ENCODE measurements at regions not wholly inside any gene's neighbourhood (a gene's known extent, or its start where the extent isn't known, plus 50 kb on each side); places are given as distances from the start of the nearest gene placed in this dataset.
A peak's percentile ranks its signal among the peaks of the same experiment; 100 is the strongest.

DNA sequence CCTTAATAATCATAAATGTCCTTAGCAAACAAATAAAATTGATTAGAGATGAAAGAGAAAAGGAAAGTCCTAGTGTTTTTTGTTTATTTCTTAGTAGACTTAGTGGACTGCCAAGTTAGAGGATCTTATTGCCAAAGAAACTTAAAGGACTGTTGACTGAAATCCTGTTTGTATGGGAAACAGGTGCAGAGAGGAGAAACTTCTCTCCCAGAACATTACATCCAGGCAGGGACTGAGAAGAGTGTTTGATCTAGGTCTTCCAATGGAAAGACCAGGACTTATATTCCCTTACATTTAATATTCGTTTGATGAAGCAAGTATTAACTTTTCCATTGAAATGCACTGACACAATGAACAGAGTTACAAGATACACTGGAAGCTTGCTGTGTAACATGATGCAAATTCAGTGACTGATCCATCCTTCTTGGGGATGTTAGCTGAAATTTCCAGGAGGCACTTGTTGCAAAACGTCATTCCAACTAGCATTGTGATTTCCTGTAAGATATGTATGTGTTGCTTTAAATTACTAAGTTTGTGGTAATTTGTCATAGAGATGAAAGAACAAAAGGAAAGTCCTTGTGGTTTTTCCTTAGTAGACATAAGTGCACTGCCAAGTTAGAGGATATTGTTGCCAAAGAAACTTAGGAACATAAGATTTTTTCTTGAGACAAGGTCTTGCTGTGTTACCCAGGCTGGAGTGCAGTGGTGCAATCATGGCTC is 505.6 kb downstream of the STIM2 start:
- Histone ChIP-seq H3K4me1 (ENCODE audit: control insufficient read depth, insufficient read depth, low read length) (peaks cover 2% of the 10 kb centered on the region), H3K36me3 (ENCODE audit: control insufficient read depth, insufficient read depth, low read length, severe bottlenecking) (no peaks in the 10 kb centered on the region), H3K9me3 (ENCODE audit: control insufficient read depth, low read length) (no peaks in the 10 kb centered on the region), H3K27me3 (replicated peaks; ENCODE audit: control insufficient read depth, insufficient read depth, low read length) (no peaks in the 10 kb centered on the region), H3K9ac (ENCODE audit: low read length) (no peak overlapping the region), H3K4me3 (ENCODE audit: low read length) (no peak overlapping the region)
- DNase-seq (ENCODE audit: low read depth) = peak; percentile 17

GRCh38 chr4:27368781-27369180 is 508.1 kb downstream of the STIM2 start:
- DNase-seq (ENCODE audit: low read depth) = no peak
- no peak overlapping the region for H3K4me3 ChIP-seq (ENCODE audit: low read length)
- no peaks in the 10 kb centered on the region for H3K27me3 ChIP-seq (replicated peaks; ENCODE audit: control insufficient read depth, insufficient read depth, low read length)
- no peaks in the 10 kb centered on the region for H3K36me3 ChIP-seq (ENCODE audit: control insufficient read depth, insufficient read depth, low read length, severe bottlenecking)
- no peak overlapping the region for H3K9ac ChIP-seq (ENCODE audit: low read length)
- H3K4me1 ChIP-seq (ENCODE audit: control insufficient read depth, insufficient read depth, low read length) = no peaks in the 10 kb centered on the region
- H3K9me3 ChIP-seq (ENCODE audit: control insufficient read depth, low read length) = no peaks in the 10 kb centered on the region

- H3K4me1 ChIP-seq (ENCODE audit: control insufficient read depth, insufficient read depth, low read length) = no peaks in the 10 kb centered on the region
- no peak overlapping the region for H3K9ac ChIP-seq (ENCODE audit: low read length)
- no peaks in the 10 kb centered on the region for H3K27me3 ChIP-seq (replicated peaks; ENCODE audit: control insufficient read depth, insufficient read depth, low read length)
- H3K4me3 ChIP-seq (ENCODE audit: low read length) = no peak overlapping the region
- DNase-seq (ENCODE audit: low read depth) = no peak
- H3K36me3 ChIP-seq (ENCODE audit: control insufficient read depth, insufficient read depth, low read length, severe bottlenecking) = no peaks in the 10 kb centered on the region
- H3K9me3 ChIP-seq (ENCODE audit: control insufficient read depth, low read length) = no peaks in the 10 kb centered on the region
Measured at GRCh38 chr4:27381815-27382214, 521.2 kb downstream of the STIM2 start.

DNA sequence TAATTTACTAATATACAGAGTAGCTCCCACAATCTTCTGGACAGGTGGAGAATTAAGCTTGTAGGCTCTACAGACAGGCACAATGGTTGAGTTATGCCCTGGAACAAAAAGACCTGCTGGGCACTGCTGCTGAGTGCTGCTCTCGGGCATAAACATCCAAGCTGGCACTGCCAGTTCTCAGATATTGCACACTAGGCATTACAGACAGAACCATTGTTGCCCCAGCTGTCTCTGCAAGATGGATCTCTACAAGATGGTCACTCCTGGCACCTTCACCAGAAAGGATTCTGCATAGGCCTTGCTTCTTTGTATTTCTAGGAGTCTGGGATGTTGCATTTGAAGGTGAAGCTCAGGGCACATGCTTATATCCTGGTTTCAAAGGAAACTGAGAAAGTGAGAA is 527.1 kb downstream of the STIM2 start:
- no peaks in the 10 kb centered on the region for H3K36me3 ChIP-seq (ENCODE audit: control insufficient read depth, insufficient read depth, low read length, severe bottlenecking)
- H3K4me1 ChIP-seq (ENCODE audit: control insufficient read depth, insufficient read depth, low read length) = no peaks in the 10 kb centered on the region
- H3K27me3 ChIP-seq (replicated peaks; ENCODE audit: control insufficient read depth, insufficient read depth, low read length) = no peaks in the 10 kb centered on the region
- no peak overlapping the region for H3K9ac ChIP-seq (ENCODE audit: low read length)
- no peaks in the 10 kb centered on the region for H3K9me3 ChIP-seq (ENCODE audit: control insufficient read depth, low read length)
- no peak overlapping the region for H3K4me3 ChIP-seq (ENCODE audit: low read length)
- no peak for DNase-seq (ENCODE audit: low read depth)

DNA sequence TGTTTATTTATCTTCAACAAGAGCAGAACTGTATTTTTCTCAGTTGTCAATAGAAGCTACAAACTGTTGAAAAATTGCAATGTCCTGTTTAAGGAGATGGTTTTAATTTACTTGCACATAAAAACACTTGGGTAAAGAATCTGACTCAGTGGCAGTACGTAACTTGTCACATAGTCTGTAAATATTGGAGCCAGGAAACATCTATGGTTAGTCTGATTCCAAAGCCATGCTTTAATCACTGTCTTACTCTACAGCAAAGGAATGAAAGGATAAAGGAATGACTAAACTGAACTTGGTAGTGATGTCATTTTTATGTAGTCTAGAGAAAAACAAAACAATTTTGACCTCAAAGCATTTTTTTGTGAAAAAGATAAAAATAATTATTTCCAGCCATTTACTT is 537.2 kb downstream of the STIM2 start:
- Histone ChIP-seq H3K36me3 (ENCODE audit: control insufficient read depth, insufficient read depth, low read length, severe bottlenecking) (no peaks in the 10 kb centered on the region), H3K27me3 (replicated peaks; ENCODE audit: control insufficient read depth, insufficient read depth, low read length) (no peaks in the 10 kb centered on the region), H3K9me3 (ENCODE audit: control insufficient read depth, low read length) (no peaks in the 10 kb centered on the region), H3K4me3 (ENCODE audit: low read length) (peak overlapping the region; percentile 25), H3K4me1 (ENCODE audit: control insufficient read depth, insufficient read depth, low read length) (peaks cover 12% of the 10 kb centered on the region), H3K9ac (ENCODE audit: low read length) (no peak overlapping the region)
- DNase-seq (ENCODE audit: low read depth) = peak; percentile 36

- no peaks in the 10 kb centered on the region for H3K9me3 ChIP-seq (ENCODE audit: control insufficient read depth, low read length)
Measured at GRCh38 chr4:27398631-27399310, 538.1 kb downstream of the STIM2 start.

DNA sequence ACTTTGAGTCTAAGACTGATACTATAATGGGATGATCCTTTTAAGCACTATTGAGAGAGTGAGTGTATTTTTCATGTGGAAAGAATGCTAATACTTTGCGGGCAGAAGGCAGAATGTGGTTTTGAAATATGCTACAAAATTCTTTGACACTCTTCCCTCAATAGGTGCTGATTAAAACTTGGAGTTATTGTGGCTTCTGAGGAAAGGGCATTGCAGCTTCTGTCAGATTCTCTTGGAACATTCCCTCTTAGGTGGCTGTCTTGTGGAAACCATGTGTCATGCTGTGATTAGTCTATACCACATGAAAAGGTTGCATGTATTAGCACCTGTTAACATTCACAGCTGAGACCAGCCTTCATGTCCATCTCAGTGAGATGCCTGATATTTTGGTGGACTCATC is 547.0 kb downstream of the STIM2 start:
- Histone ChIP-seq H3K27me3 (replicated peaks; ENCODE audit: control insufficient read depth, insufficient read depth, low read length) (no peaks in the 10 kb centered on the region), H3K4me3 (ENCODE audit: low read length) (no peak overlapping the region), H3K9me3 (ENCODE audit: control insufficient read depth, low read length) (peaks cover 21% of the 10 kb centered on the region), H3K36me3 (ENCODE audit: control insufficient read depth, insufficient read depth, low read length, severe bottlenecking) (no peaks in the 10 kb centered on the region), H3K4me1 (ENCODE audit: control insufficient read depth, insufficient read depth, low read length) (no peaks in the 10 kb centered on the region), H3K9ac (ENCODE audit: low read length) (no peak overlapping the region)
- no peak for DNase-seq (ENCODE audit: low read depth)

More at GRCh38 chr4:27398631-27399310, 538.1 kb downstream of the STIM2 start:
- no peak for DNase-seq (ENCODE audit: low read depth)
- H3K27me3 ChIP-seq (replicated peaks; ENCODE audit: control insufficient read depth, insufficient read depth, low read length) = no peaks in the 10 kb centered on the region
- H3K9ac ChIP-seq (ENCODE audit: low read length) = no peak overlapping the region
- peaks cover 12% of the 10 kb centered on the region for H3K4me1 ChIP-seq (ENCODE audit: control insufficient read depth, insufficient read depth, low read length)
- H3K4me3 ChIP-seq (ENCODE audit: low read length) = no peak overlapping the region
- H3K36me3 ChIP-seq (ENCODE audit: control insufficient read depth, insufficient read depth, low read length, severe bottlenecking) = no peaks in the 10 kb centered on the region

GRCh38 chr4:27412613-27413012 is 552.0 kb downstream of the STIM2 start:
- no peak overlapping the region for H3K9ac ChIP-seq (ENCODE audit: low read length)
- no peaks in the 10 kb centered on the region for H3K36me3 ChIP-seq (ENCODE audit: control insufficient read depth, insufficient read depth, low read length, severe bottlenecking)
- no peak for DNase-seq (ENCODE audit: low read depth)
- H3K4me1 ChIP-seq (ENCODE audit: control insufficient read depth, insufficient read depth, low read length) = no peaks in the 10 kb centered on the region
- H3K4me3 ChIP-seq (ENCODE audit: low read length) = no peak overlapping the region
- no peaks in the 10 kb centered on the region for H3K9me3 ChIP-seq (ENCODE audit: control insufficient read depth, low read length)
- no peaks in the 10 kb centered on the region for H3K27me3 ChIP-seq (replicated peaks; ENCODE audit: control insufficient read depth, insufficient read depth, low read length)

DNA sequence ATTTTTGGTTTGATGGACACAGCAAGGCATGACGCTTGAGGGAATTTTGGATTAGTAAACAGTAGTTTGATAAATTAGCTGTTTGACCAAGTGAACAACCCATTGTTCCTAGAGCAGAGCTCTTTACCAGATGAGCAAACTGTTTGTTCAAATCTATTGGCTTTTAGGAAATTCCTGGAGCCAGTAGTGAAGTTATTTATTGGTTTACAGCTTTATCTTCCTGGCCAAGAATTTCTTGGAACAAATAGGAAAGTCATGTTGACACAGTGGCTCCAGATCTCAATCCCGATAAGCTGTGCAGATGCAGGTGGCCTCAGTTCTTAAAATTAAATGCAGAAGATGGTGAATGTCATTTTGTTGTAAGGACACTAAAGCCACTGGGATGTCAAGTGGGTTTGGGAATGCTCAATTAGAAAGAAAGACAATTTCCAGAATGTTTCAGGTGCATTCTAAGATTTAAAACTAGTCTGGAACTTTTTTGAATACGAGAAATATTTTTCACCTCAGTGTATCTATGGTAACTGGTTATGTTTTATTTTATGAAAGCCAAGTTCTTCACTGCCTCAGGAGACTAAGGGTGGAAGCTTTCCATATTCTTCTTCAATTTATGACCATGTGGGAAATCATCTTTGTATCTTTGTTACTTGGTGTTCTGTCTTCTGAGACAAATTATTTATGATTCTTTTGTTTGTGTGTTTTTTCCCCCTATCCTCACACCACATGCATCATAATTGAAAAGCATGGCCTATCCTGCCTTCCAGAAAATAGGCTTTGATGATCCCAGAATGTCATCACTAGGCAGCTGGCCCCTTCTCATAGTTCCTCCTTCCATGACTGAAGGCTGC is 554.5 kb downstream of the STIM2 start:
- H3K9ac ChIP-seq (ENCODE audit: low read length) = no peak overlapping the region
- H3K9me3 ChIP-seq (ENCODE audit: control insufficient read depth, low read length) = no peaks in the 10 kb centered on the region
- H3K4me3 ChIP-seq (ENCODE audit: low read length) = no peak overlapping the region
- no peak for DNase-seq (ENCODE audit: low read depth)
- H3K4me1 ChIP-seq (ENCODE audit: control insufficient read depth, insufficient read depth, low read length) = no peaks in the 10 kb centered on the region
- no peaks in the 10 kb centered on the region for H3K27me3 ChIP-seq (replicated peaks; ENCODE audit: control insufficient read depth, insufficient read depth, low read length)
- H3K36me3 ChIP-seq (ENCODE audit: control insufficient read depth, insufficient read depth, low read length, severe bottlenecking) = no peaks in the 10 kb centered on the region

DNA sequence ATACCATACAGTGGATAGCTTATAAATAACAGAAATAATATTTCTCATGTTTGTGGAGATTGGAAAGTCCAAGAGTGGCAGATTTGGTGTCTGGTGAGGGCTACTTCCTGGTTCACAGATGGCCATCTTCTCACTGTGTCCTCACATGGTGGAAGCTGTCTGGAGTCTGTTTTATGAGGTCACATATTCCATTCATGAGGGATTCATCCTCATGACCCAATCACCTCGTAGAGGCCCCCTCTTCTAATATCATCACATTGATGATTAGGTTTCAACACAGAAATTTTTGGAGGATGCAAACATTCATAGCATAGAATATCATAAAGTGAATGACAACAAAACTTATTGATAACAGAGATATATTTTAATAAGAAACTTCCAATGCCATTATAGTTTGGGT is 568.0 kb downstream of the STIM2 start:
- Histone ChIP-seq H3K27me3 (replicated peaks; ENCODE audit: control insufficient read depth, insufficient read depth, low read length) (no peaks in the 10 kb centered on the region), H3K36me3 (ENCODE audit: control insufficient read depth, insufficient read depth, low read length, severe bottlenecking) (no peaks in the 10 kb centered on the region), H3K4me3 (ENCODE audit: low read length) (no peak overlapping the region), H3K9ac (ENCODE audit: low read length) (no peak overlapping the region), H3K4me1 (ENCODE audit: control insufficient read depth, insufficient read depth, low read length) (no peaks in the 10 kb centered on the region), H3K9me3 (ENCODE audit: control insufficient read depth, low read length) (peaks cover 6% of the 10 kb centered on the region)
- no peak for DNase-seq (ENCODE audit: low read depth)

DNA sequence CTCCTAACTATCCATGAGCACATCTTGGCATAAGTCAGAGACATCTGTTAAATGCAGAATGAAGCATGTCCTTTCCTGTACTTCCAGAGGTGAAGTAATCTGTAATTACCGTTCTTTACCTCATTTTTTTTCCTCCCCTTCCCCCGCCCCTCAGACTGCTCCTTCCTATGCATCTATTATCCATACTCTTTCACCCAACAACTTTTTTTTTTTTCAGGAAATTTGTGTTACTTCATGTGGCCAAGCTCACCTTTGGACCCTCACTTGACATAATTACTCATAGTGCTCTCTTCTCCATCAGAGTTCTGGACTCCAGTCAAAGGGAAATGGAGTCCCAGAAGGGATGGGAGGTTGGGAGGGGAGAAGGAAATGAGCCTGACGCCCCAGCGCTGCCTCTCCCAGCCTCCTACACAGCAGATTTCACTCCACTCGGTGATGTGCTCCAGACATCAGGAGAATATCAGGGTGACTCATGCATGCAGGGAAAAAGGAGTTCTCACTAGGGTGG is 568.8 kb downstream of the STIM2 start:
- H3K27me3 ChIP-seq (replicated peaks; ENCODE audit: control insufficient read depth, insufficient read depth, low read length) = no peaks in the 10 kb centered on the region
- H3K9ac ChIP-seq (ENCODE audit: low read length) = no peak overlapping the region
- peaks cover 6% of the 10 kb centered on the region for H3K9me3 ChIP-seq (ENCODE audit: control insufficient read depth, low read length)
- H3K4me1 ChIP-seq (ENCODE audit: control insufficient read depth, insufficient read depth, low read length) = no peaks in the 10 kb centered on the region
- no peak overlapping the region for H3K4me3 ChIP-seq (ENCODE audit: low read length)
- H3K36me3 ChIP-seq (ENCODE audit: control insufficient read depth, insufficient read depth, low read length, severe bottlenecking) = no peaks in the 10 kb centered on the region
- DNase-seq (ENCODE audit: low read depth) = no peak

All from adipocyte (in vitro differentiated cells).